Forelimb muscle (tissue), 1 donor: ENCODE measurements at regions not wholly inside any gene's neighbourhood (a gene's known extent, or its start where the extent isn't known, plus 50 kb on each side); places are given as distances from the start of the nearest gene placed in this dataset.

Experiments used
- DNase-seq: peaks from one replicate; pipeline ENCODE4 v3.0.0-alpha.2; 2013; ENCODE audit warnings: low read depth

DNA sequence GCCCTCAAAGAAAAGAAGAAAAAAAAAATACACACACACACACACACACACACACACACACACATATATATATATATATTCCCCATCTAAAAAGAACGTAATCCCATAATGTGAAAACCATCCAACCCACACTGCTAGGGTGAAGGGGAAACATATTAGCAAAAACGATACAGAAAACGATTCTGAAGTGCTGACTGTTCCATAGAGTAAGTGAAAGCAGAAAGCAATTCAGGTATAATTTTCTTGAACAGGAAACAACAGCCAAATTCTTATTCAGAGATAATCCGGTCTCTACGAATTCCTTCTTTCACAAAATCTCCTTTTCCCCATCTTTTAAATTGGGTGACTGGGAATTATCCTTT is 393.5 kb downstream of the NOVA1 start:
- no peak for DNase-seq

DNA sequence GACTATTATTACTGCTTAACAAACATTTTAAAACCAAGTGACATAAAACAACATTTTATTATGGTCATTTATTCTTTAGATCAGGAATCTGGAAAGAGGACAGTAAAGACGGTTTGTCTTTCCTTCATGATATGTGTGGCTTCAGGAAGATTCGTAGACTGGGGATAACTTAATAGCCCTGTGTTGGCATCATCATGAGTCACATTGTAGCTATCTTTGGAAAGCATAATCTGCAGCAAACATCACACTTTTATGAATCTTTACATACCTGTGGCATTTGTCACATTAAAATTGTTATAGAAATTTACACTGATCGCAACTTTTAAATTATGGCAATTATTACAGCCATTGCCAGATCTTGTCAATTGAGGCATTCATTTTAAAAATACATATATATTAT is 397.1 kb downstream of the NOVA1 start:
- no peak for DNase-seq

DNA sequence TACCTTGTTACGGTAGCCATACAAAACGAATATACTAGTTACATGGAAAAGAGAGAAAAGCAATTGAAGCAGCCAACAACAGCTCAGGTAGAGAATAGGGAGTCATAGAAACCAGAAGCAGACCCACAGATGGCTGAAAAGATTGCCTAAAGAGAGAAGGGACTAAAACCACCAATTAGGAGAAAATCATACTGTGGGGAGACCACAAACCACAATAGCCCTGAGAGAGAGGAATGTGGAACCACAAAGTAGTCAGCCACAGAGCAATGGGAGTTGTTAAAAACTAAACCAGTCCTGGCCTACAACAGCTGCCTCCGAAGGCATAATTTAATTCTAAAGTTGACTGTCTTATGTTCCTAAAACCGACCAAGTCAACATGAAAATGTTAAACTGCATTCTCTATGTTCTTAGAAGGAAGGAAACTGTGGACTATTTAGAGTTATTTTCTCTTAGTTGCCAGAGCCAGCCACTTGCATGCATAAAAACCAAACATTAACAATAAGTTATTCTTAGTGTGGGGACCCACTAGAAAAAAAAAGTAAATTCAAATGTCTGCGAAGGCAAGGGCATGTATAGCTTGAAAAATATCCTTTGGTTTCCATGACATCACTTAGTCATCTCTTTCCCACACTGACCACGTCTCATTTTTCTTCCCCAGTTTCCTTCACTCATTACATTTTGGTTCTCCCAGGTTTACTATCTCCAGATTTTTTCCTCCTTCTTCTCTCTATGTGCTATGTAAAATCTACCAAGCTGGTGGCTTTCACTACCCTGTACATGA is 398.1 kb downstream of the NOVA1 start:
- DNase-seq: no peak

DNA sequence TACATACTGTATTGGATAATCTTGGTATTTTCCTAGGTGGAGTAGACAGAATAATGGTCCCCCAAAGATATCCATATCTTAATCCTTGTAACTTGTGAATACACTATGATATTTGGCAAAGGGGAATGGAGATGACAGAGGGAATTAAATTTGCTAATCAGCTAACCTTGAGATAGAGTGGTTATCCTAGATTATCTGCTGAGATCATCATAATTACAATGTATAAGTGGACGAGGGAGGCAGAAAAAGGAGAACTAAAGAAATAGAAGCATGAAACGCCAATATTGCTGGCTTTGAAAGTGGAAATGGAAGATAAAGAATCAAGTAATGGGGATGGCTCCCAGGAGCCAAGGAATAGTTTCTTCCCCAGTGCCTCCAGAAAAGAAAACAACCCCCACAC is 398.7 kb downstream of the NOVA1 start:
- DNase-seq: no peak

DNA sequence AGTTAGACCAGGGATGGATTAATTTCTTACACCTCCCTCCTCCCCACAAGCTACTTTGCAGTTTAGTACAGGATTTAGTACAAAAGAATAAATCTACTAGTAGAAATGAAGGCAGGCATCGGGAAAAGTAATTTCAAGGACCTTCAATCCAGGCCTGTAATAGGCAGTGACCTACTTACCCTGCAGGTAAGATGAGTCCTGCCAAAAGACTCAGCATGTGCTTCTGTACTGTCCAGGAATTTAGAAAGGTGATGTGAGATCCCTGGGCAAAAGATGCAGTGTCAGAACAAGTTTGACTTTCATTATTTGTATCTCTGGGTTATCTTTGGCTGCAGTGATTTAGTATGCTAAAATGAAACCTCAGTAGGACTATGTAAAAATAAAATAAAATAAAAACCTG is 403.0 kb downstream of the NOVA1 start:
- DNase-seq: no peak

DNA sequence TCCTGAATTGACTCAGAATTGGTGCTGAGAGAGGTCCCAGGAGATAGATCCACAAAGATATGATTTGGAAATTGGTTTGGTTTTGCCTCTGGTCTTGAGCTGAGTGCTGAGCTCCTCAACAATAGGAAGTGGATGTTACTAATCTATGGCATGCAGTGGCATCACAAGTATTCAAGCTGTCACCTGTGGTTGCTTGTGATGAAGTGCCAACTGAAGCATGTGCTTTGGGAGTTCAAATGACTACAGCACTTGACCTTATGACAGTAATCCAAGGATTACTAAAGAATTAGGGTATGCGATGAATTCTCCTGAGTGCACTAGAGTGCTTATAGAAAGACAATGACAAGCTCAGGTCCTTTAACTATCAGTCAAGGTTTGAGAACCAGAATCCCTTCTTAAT is 406.2 kb downstream of the NOVA1 start:
- DNase-seq: no peak

DNA sequence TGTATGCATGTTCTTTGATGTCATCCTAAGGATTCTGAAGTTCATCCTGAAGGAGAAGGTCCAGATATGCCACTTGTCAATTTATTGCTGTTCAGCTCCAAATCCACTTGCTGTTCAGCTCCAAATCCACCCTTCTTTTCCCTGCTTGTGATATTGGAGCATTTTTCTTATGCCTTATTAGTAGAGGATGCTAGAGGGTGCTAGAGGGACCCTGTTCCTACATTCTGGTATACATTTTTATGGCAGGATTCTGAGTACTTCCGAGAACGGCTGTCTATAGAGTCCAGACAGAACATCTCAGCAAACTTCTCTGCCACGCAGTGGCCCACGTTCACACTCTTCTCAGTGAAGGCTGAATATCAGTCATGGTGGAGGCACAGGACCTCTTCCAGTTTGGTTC is 406.7 kb downstream of the NOVA1 start:
- no peak for DNase-seq

DNA sequence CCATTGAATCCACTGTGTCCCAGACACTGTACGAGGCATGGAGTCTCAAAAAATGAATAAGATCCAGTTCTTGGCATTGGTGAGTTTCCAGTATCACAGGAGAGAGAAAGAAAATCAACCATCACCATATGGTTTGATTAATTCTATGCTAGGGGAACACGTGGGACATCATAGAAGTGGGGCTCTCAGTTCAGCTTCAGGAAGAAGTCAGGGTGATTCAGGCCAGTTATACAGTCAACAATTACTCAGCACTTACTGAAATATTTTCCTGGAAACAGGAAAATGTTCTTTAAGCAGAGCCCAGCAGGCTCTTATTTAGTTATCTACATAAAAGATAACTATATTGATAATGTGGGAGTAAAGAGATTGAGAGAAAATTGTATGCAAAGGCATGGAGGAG is 407.2 kb downstream of the NOVA1 start:
- no peak for DNase-seq

DNA sequence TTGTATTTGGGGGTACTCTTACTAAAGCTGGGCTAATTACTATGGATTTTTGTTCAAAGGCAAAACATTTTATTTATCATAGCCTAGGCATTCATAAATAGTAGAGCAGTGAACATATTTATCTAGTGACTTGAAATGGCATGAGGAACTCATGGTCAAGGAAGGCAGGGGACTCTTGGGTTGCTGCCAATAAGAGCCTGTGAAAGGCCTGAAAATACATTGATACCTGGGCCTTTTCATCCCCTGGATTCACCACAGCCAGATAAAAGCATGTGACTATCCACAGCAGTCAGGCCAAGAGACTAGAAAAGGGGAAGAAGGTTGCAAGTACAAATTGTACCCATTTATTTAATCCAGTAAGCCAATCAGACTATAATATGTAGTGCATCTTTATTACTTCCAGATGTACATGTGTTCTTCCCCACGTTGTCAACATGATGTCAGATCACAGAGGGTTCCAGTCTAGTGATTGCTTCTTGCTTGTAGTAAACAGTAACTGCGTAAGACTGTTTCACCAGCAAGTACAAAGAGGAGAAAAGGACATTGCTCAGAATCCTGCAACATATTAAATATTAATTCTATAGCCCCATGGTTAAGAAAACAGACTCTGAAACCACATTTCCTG is 409.7 kb downstream of the NOVA1 start:
- DNase-seq: peak; percentile 54

DNA sequence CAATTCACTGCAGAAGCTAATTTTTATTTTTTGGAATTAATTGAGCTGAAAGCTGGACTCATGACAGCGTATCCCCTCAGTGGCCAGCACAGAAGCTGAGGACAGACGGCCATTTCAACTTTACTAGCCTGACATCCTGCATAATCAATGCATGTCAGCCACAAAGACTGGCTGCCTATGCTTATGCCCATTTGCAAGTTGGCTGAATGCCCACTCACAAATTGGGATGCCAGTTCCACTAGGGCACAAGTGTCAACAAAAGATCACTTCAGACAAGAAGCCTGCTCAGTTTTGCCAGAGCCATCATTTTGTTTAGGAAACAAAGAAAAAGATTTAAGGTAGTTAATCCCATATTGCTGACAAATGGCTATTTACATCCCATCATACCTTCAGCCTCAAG is 417.6 kb downstream of the NOVA1 start:
- no peak for DNase-seq

DNA sequence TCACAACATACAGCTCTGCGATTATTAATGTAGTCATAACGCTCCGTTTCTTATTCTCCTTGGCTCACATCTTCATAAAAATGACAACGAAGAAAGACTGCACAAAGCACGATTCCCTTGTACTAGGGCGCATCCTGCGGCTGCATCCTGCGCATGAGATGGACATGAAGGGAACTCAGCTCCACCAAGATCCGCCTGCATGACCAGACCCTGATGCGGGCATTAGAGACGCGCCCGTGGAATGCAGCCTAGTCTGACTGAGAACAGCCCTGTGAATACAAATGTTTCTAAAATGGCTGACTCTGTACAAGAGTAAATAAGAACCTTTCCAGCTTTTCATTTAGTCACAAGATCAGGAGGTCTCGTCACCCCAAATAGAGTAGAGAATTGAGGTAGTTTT is 422.2 kb downstream of the NOVA1 start:
- no peak for DNase-seq

DNA sequence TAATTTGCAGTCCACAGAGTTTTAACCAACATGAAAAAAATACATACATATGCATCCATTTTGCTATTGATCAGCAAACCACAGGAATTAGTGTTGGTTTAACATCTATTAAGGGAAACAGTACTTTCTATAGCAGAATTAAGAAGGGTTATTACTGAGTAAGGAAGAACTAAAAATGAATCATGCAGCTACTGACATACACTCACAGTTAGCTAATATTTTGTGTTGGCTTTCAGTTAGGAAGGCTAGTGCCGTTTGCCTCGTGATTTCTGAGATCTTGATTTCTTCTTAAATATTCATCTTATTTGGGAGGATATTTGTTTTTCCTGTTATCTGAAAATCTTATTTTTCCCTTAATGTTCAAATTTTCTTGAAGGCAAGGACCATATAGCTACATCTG is 423.4 kb downstream of the NOVA1 start:
- DNase-seq: no peak

DNA sequence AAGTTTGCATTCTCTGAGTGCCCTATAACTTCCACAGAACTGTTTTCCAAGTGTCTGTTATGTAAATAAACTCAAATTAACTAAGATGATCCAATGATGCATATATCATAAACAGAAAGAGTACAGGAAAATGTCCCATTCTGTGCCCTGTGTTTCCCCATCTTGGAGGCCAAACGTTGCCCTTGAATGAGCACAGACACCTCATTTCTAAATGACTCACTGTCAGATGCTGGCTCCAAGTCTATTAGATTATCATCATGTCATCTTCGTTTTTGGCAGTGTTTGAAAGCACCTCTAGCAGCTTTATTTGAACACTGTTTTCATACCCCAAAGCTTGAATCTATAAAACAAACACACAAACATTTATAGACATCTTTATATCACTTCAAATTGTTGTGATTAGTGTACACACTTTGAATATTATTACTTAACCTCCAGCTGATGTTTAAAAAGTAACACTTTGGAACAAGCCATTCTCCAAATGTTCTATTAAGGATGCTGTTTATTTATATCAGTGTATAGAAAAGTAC is 424.2 kb downstream of the NOVA1 start:
- DNase-seq: no peak

DNA sequence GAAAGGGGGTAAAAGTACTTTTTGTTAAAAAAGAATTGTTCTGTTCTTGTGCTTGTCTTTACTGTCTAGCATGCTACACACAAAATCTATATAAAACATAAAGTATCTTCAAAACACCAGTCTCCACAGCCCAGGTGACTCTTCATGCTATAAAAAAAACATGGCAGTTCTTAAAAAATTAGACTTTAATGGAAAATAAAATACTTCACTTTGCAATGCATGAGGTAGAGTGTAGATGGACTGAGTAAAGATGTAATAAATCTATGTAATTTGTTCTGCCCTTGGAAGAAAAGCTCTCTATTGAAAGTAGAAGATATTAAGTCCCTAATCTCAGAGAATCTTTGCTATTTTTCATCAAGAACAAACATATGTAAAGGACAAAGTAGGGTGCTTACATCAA is 425.4 kb downstream of the NOVA1 start:
- no peak for DNase-seq

DNA sequence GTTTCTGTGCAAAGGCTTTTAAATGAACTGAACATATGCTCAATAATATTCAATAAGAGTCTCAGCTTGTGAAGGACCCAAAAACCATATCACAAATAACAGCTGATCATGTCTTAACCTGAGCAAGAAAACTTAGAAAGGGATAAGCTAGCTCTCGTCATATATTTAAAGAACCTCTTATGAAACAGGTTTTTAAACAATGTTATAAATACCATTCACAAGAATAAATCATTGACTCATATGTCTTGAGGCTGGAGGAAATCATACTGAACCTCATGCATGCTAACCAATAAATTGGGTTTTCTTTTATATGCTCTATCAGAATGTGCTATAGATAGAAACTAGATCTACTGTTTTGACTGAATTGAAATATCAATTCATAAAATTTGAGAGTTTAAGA is 426.9 kb downstream of the NOVA1 start:
- no peak for DNase-seq

DNA sequence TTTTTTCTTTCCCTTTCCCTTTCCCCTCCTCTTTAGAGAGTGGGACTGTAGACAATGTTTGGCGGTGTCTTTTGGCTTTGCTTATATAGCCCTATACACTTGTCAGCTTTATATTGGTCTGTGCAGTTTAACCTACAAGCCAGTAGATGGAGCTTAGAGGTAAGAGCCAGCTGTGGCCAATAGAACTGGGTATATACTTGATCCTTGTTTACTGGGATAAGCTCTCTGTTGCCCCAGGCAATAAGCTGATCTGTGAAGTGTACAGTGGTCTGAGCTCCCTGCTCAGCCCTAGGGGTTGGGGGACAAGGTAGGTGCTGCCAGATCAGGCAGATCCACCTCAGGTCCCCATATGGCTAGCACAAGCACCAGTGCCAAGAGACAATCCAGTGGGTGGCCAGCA is 434.1 kb downstream of the NOVA1 start:
- no peak for DNase-seq

DNA sequence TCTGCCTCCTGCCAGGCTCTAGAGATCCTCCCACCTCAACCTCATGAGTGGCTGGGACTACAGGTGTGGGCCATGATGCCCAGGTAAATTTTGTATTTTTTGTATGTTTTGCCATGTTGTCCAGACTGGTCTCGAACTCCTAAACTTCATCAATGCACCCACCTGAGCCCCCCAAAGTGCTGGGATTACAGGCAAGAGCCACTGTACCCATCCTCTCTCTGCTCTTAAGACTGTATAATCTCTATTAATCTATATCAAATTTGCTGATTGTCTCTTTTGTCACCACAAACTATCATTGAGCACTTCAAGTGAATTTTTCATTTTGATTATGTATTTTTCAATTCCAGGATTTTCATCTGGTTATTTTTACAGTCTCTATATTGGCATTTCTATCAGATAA is 440.3 kb downstream of the NOVA1 start:
- DNase-seq: no peak

DNA sequence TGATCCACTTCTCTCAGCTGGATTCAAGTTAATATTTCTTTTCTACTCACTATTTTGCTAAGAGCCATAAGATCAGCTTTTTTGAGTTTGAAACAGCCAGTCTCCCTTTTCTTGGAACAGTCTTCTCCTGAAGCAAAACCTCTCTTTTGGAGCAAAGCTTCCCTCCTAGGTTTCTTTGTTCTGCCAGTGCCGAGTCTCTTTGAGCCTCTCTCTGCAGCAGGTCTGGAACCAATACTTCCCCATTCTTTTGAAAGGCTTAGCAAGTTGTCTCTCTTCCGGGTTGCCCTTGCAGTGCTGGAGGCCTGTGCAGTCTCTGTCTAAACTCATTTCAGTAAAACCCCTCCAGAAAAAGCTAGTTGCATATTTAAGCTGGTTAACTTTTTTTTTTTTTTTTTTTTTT is 454.8 kb downstream of the NOVA1 start:
- DNase-seq: no peak

DNA sequence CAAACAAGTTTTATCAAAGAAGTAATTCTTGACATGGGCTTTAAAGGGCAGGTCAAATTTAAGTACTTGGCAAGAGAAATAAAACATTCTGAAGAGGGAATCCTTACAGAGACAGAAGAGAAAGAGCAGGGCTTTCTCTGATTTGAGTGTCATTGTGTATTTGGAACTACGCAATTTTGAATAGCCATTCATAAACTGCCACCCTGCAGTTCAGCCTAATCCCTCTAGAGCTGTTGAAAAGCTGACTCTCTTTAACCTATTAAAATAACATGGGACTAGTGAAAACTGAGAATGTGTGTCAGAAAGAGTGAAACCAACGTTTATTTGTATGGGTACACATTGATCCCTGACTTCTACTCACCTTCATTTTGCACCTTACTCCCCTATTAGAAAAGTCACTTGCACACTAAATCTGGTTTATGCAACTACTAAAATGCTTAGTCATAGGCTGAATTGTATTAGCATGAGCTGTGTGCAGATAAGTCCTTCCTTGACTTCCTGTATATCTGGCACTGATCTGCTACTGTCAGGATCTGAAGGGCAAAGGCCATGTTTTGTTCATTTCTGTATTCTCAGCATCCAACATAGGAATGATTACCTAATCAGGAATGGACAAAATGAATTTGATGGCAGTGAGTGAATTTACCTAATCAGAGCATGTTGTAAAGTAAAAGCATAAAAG is 458.9 kb downstream of the NOVA1 start:
- DNase-seq: no peak

DNA sequence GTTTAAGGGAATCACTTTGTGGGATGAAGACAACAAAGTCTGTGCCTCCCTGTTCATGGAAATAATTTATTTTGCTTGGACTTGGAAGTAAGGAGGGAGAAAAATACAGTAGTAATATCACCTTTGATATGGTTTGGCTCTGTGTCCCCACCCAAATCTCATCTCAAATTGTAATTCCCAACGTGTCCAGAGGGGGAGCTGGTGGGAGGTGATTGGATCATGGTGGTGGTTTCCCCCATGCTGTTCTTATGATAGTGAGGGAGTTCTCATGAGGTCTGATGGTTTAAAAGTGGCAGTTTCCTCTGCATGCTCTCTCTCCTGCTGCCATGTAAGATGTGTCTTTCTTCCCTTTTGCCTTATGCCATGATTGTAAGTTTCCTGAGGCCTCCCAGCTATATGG is 460.7 kb downstream of the NOVA1 start:
- DNase-seq: no peak

DNA sequence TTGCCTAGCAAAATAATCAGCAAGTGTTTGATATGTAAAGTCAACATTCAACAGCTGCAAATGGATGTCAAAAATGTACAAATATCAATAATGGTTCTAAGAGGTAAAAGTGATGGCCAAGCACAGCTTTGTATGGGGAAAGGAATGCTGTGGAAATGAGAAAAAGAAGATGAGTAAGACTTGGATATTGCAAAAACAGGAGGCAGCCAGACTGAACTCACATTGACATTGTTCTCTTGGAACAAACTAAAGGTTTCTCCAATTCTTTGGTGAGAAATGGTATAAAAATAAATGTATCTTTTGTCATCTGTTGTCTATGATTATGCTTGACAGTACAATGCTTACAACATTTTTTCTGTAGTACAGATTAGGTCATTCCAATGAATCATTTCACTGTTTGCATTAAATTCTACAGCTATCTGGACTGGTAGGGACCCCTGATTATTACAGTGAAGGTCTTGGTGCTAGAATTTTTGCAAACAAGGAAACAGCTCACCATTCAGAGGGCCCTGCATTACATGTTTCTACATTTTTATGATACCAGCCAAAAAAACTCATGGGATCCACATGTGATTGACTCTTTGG is 465.7 kb downstream of the NOVA1 start:
- no peak for DNase-seq

DNA sequence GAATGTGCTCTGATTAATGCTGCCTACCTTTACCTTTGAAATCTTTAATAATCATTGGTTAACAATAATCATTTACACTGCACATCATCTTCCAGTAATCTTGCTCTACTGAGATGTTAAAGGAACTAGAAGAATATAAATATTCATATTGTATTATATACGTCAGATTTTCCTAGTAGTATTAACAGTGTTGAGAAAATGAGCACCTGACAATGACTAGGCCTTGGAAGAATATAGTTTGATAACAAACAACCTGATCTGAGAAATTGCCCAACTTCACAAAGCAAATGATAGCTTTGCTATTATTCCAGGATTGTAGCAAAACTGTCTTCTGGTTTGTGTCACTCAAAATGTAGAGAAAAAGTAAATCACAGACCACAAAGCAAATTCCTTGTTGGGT is 467.1 kb downstream of the NOVA1 start:
- DNase-seq: no peak
